B cell (primary cell): ENCODE measurements at regions not wholly inside any gene's neighbourhood (a gene's known extent, or its start where the extent isn't known, plus 50 kb on each side); places are given as distances from the start of the nearest gene placed in this dataset.

Experiments used
- ATAC-seq: fragments of 200-7000 bp; cut with Tn5 transposase; one replicate; pipeline ENCODE4 v1.10.0; 2021; ENCODE audit warnings: low read depth, mild to moderate bottlenecking, moderate number of reproducible peaks, moderate library complexity
- CTCF ChIA-PET: fragments of 350-600 bp; sonication (Branson Sonifier 250); formaldehyde crosslinking; loops from one replicate; lab custom pipeline; 2021; ENCODE audit warnings: antibody characterized with exemption, inconsistent platforms; lab: Charles Lee
- POLR2A ChIA-PET: fragments of 350-600 bp; sonication (Branson Sonifier 250); formaldehyde crosslinking; loops from one replicate; lab custom pipeline; 2021; ENCODE audit warnings: antibody characterized with exemption; lab: Charles Lee
- DNase-seq: peaks from one replicate; pipeline ENCODE4 v3.0.0; 2013
- H2AFZ ChIP-seq: 2 replicates; pipeline ENCODE4 v1.6.1; 2012; ENCODE audit warnings: mild to moderate bottlenecking, low read depth, low read length; ENCODE audit not compliant: insufficient read depth, poor library complexity, severe bottlenecking
- H3K27ac ChIP-seq, 2 donors: 1 replicate in 1 of 2; 2 replicates in 1 of 2; pipeline ENCODE4 v1.5.1; 2012 to 2013; ENCODE audit warnings: low read length in 2 of 2, mild to moderate bottlenecking in 2 of 2, moderate library complexity in 1 of 2
- H3K27me3 ChIP-seq, 4 experiments: fragments of 200-600 bp in 1 of 4; sonication (generic) in 1 of 4; replicated peaks in 1 of 4; 1 replicate in 2 of 4; 2 replicates in 2 of 4; pipeline versions ENCODE4 v1.6.1 to v1.7.0; 2013 to 2016; ENCODE audit warnings: low read length in 3 of 4, mild to moderate bottlenecking in 2 of 4, mixed read lengths in 1 of 4, moderate library complexity in 1 of 4; ENCODE audit not compliant: insufficient read depth in 4 of 4, control insufficient read depth in 3 of 4; ENCODE audit errors: control extremely low read depth in 1 of 4
- H3K36me3 ChIP-seq, 2 experiments: replicated peaks in 1 of 2; 1 replicate in 1 of 2; 2 replicates in 1 of 2; pipeline versions ENCODE4 v1.6.1 to v1.7.1; 2013; ENCODE audit warnings: low read length in 1 of 2; ENCODE audit not compliant: insufficient read depth in 2 of 2, control insufficient read depth in 1 of 2; ENCODE audit errors: control extremely low read depth in 1 of 2, extremely low read depth in 1 of 2
- H3K4me1 ChIP-seq, 2 donors: fragments of 200-600 bp in 1 of 2; sonication (generic) in 1 of 2; 1 replicate in 1 of 2; 2 replicates in 1 of 2; pipeline versions ENCODE4 v1.5.1 to v1.6.1; 2013 to 2017; ENCODE audit warnings: low read length in 2 of 2; ENCODE audit not compliant: control insufficient read depth in 2 of 2, insufficient read depth in 2 of 2
- H3K4me2 ChIP-seq: replicated peaks from 2 replicates; pipeline ENCODE3; 2012; ENCODE audit warnings: mild to moderate bottlenecking, low read depth, low read length; ENCODE audit not compliant: poor library complexity, severe bottlenecking
- H3K4me3 ChIP-seq, 5 experiments: fragments of 200-600 bp in 1 of 5; sonication (generic) in 1 of 5; 1 replicate in 3 of 5; 2 replicates in 2 of 5; pipeline versions ENCODE4 v1.5.1 to v1.7.0; 2011 to 2016; ENCODE audit warnings: low read length in 4 of 5, mild to moderate bottlenecking in 4 of 5, low read depth in 2 of 5, control low read depth in 1 of 5, moderate library complexity in 1 of 5; ENCODE audit not compliant: insufficient read depth in 1 of 5; ENCODE audit errors: control extremely low read depth in 1 of 5, extremely low read depth in 1 of 5
- H3K79me2 ChIP-seq: fragments of 200-600 bp; sonication (generic); one replicate; pipeline ENCODE4 v1.6.0; 2016; ENCODE audit warnings: low read length; ENCODE audit not compliant: control insufficient read depth, insufficient read depth
- H3K9ac ChIP-seq: fragments of 200-600 bp; sonication (generic); 2 replicates; pipeline ENCODE4 v1.6.1; 2017; ENCODE audit warnings: mild to moderate bottlenecking, low read length, moderate library complexity
- H3K9me3 ChIP-seq, 3 donors: one replicate each; pipeline versions ENCODE4 v1.6.1 to v1.7.1; 2013; ENCODE audit warnings: low read length in 2 of 3; ENCODE audit not compliant: control insufficient read depth in 2 of 3, insufficient read depth in 1 of 3; ENCODE audit errors: control extremely low read depth in 1 of 3
- H4K20me1 ChIP-seq: 2 replicates; pipeline ENCODE4 v1.6.0; 2012; ENCODE audit warnings: mild to moderate bottlenecking, low read length; ENCODE audit not compliant: insufficient read depth, control insufficient read depth, poor library complexity, severe bottlenecking
- H3K27ac Mint-ChIP-seq: one replicate; pipeline ENCODE4 v1.8.0; 2021; ENCODE audit warnings: mixed read lengths
- H3K27me3 Mint-ChIP-seq: one replicate; pipeline ENCODE4 v1.8.0; 2021; ENCODE audit warnings: mixed read lengths
- H3K4me1 Mint-ChIP-seq: one replicate; pipeline ENCODE4 v1.8.0; 2021; ENCODE audit warnings: mixed read lengths
- H3K4me3 Mint-ChIP-seq: one replicate; pipeline ENCODE4 v1.8.0; 2021; ENCODE audit warnings: mixed read lengths
- H3K9me3 Mint-ChIP-seq: one replicate; pipeline ENCODE4 v1.8.0; 2022; ENCODE audit warnings: mixed read lengths; ENCODE audit not compliant: insufficient read depth
- EZH2 ChIP-seq: IDR thresholded peaks from 2 replicates; pipeline ENCODE4 v1.6.1; 2012; ENCODE audit warnings: borderline replicate concordance, low read depth, mild to moderate bottlenecking, moderate library complexity, low read length; ENCODE audit not compliant: insufficient read depth, poor library complexity, severe bottlenecking
- WGBS: methylation state at CpG from one replicate; pipeline ENCODE4 v1.1.5; 2013; ENCODE audit warnings: missing lambda C conversion rate; ENCODE audit not compliant: insufficient coverage; 5-methylcytosine and 5-hydroxymethylcytosine counted together
- intact Hi-C: fragments of 100-400 bp; cut with micrococcal nuclease; formaldehyde crosslinking; loops from one replicate; pipeline ENCODE4 v1.10.0; 2022
- TF ChIP-seq, protein P1 (sequence below): fragments of 200-600 bp; IDR thresholded peaks from one replicate; pipeline ENCODE4 v1.8.0; 2022; ENCODE audit warnings: antibody characterized with exemption, mild to moderate bottlenecking

DNA sequence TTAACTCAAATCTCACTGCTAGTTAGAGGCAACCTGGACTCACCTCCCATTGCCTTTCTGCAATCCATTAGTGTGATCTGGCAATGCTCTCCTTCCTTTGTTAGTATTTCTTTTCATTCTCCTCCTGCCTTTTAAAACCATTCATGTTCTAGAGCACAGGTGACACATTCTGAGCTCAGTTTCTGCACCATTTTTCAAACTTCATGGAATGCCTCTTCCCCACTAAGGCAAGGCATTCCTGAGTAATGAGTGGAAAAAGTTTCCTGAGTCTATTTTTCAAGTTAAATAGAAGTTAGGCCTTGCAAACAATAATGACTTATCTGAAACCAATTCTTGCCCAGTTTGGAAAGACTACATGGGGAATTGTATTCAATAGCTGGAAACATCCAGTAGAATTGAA lies 1001.8 kb downstream of the BCL11B start:
- intact Hi-C loops: no loop called here
- CTCF ChIA-PET: no interaction called here

GRCh38 chr14:98274596-98274995 lies 997.4 kb downstream of the BCL11B start:
- no peak for DNase-seq
- TF ChIP-seq, protein P1, sequence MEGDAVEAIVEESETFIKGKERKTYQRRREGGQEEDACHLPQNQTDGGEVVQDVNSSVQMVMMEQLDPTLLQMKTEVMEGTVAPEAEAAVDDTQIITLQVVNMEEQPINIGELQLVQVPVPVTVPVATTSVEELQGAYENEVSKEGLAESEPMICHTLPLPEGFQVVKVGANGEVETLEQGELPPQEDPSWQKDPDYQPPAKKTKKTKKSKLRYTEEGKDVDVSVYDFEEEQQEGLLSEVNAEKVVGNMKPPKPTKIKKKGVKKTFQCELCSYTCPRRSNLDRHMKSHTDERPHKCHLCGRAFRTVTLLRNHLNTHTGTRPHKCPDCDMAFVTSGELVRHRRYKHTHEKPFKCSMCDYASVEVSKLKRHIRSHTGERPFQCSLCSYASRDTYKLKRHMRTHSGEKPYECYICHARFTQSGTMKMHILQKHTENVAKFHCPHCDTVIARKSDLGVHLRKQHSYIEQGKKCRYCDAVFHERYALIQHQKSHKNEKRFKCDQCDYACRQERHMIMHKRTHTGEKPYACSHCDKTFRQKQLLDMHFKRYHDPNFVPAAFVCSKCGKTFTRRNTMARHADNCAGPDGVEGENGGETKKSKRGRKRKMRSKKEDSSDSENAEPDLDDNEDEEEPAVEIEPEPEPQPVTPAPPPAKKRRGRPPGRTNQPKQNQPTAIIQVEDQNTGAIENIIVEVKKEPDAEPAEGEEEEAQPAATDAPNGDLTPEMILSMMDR: no peak
- no peak for TF ChIP-seq EZH2
- Mint-ChIP-seq H3K4me1 (no peaks in the 10 kb centered on the region), H3K9me3 (peaks cover 4% of the 10 kb centered on the region), H3K27me3 (no peaks in the 10 kb centered on the region), H3K4me3 (no peak overlapping the region), H3K27ac (no peak overlapping the region)
- Histone ChIP-seq H2AFZ (no peak overlapping the region), H3K9ac (no peak overlapping the region), H3K79me2 (no peaks in the 10 kb centered on the region), H3K27ac (no peak overlapping the region), H3K27me3 (no peaks in the 10 kb centered on the region), H3K4me3 (no peak overlapping the region), H3K4me2 (no peak overlapping the region), H4K20me1 (no peaks in the 10 kb centered on the region), H3K9me3 (peaks cover 0 to 6% (median 0%) of the 10 kb centered on the region in 3 donors), H3K4me1 (no peaks in the 10 kb centered on the region), H3K36me3 (no peaks in the 10 kb centered on the region)
- 97% methylated on average over 4 of the region's 8 CpGs for WGBS
- ChIA-PET POLR2A (no interaction called here), CTCF (no interaction called here)
- no peak for ATAC-seq
- intact Hi-C loops: no loop called here

More for the DNA sequence above, 1001.8 kb downstream of the BCL11B start:
- H3K4me3 ChIP-seq: no peak overlapping the region
- H4K20me1 ChIP-seq: no peaks in the 10 kb centered on the region
- POLR2A ChIA-PET: no interaction called here
- no peaks in the 10 kb centered on the region for H3K27me3 ChIP-seq
- DNase-seq (no peak), ATAC-seq (no peak)
- H3K79me2 ChIP-seq: no peaks in the 10 kb centered on the region
- H3K27ac ChIP-seq: no peak overlapping the region
- Mint-ChIP-seq H3K27me3 (no peaks in the 10 kb centered on the region), H3K4me3 (no peak overlapping the region), H3K27ac (no peak overlapping the region), H3K9me3 (peaks cover 7% of the 10 kb centered on the region), H3K4me1 (no peaks in the 10 kb centered on the region)
- H2AFZ ChIP-seq: no peak overlapping the region
- peaks cover 0 to 9% (median 0%) of the 10 kb centered on the region in 3 donors for H3K9me3 ChIP-seq
- no peaks in the 10 kb centered on the region for H3K4me1 ChIP-seq
- H3K9ac ChIP-seq: no peak overlapping the region
- H3K4me2 ChIP-seq: no peak overlapping the region
- no peak for TF ChIP-seq EZH2
- TF ChIP-seq, protein P1: no peak
- H3K36me3 ChIP-seq: no peaks in the 10 kb centered on the region
